ENCODE measurements at regions not wholly inside any gene's neighbourhood (a gene's known extent, or its start where the extent isn't known, plus 50 kb on each side); places are given as distances from the start of the nearest gene placed in this dataset.

GRCh38 chr6:40196135-40196518, 261.9 kb upstream of the MOCS1 start:
- Histone ChIP-seq H4K5ac (ENCODE audit: low read depth, low read length) (no peak overlapping the region), H3K27me3 (ENCODE audit: control insufficient read depth, insufficient read depth, low read length) (no peaks in the 10 kb centered on the region), H3K4me1 (ENCODE audit: control insufficient read depth, insufficient read depth, low read length) (no peaks in the 10 kb centered on the region), H3K9me3 (ENCODE audit: control insufficient read depth, insufficient read depth, low read length) (peaks cover 7% of the 10 kb centered on the region; the same call in 1 of the 2 replicates), H3K9ac (ENCODE audit: low read depth, low read length) (no peak overlapping the region), H3K27ac (ENCODE audit: insufficient read depth, low read length) (no peak overlapping the region), H3K4me2 (ENCODE audit: low read depth, low read length) (no peak overlapping the region), H3K9me1 (ENCODE audit: insufficient read depth, low read length) (no peaks in the 10 kb centered on the region), H3K56ac (ENCODE audit: extremely low read depth, insufficient read depth, low read length) (no peak overlapping the region), H4K8ac (ENCODE audit: low read depth in 2 of 2, low read length in 2 of 2) (no peak overlapping the region), H2AK9ac (replicated peaks; ENCODE audit: low read depth, low read length, poor library complexity) (no peak overlapping the region), H2AFZ (replicated peaks; ENCODE audit: low read length, poor library complexity) (no peak overlapping the region), H2BK5ac (ENCODE audit: low read depth, low read length, poor library complexity, severe bottlenecking) (no peak overlapping the region), H3K4ac (ENCODE audit: low read depth, low read length) (no peak overlapping the region), H3K36me3 (ENCODE audit: control insufficient read depth, insufficient read depth, low read length) (no peaks in the 10 kb centered on the region), H3K79me1 (ENCODE audit: low read depth in 1 of 2, low read length in 2 of 2) (no peaks in the 10 kb centered on the region), H3K14ac (replicated peaks; ENCODE audit: low read depth, low read length) (no peak overlapping the region), H3K23ac (ENCODE audit: low read depth, low read length) (no peak overlapping the region), H2BK15ac (ENCODE audit: low read depth, low read length) (no peak overlapping the region), H4K91ac (ENCODE audit: insufficient read depth, low read depth, low read length) (no peak overlapping the region), H3K4me3 (ENCODE audit: insufficient read depth, low read depth, low read length) (no peak overlapping the region), H2BK120ac (ENCODE audit: low read depth, low read length) (no peak overlapping the region), H4K20me1 (ENCODE audit: insufficient read depth, low read length) (no peaks in the 10 kb centered on the region), H2AK5ac (ENCODE audit: low read depth, low read length) (no peak overlapping the region), H3K18ac (ENCODE audit: low read depth, low read length) (no peak overlapping the region), H2BK20ac (ENCODE audit: low read depth, low read length) (no peak overlapping the region)
- in situ Hi-C loops (cut with MboI; ENCODE audit: low sequenced_read_pairs) (no loop called here), intact Hi-C loops (cut with micrococcal nuclease) (no loop called here), dilution Hi-C loops (cut with HindIII; ENCODE audit: low sequenced_read_pairs, unreplicated experiment) (no loop called here)
- DNase-seq: no peak
- POLR2A ChIA-PET (ENCODE audit: unreplicated experiment): no interaction called here
- no TSS peak for BruUV-seq (replicated peaks)
- no CpG with 5 or more reads among the region's 4 CpGs for WGBS, 2 experiments (ENCODE audit: extremely low coverage in 2 of 2, insufficient read length in 1 of 2)
- ATAC-seq (ENCODE audit: low read depth): no peak
- TF ChIP-seq CEBPB (IDR thresholded peaks at IDR 0.05; ENCODE audit: low read depth, low read length): no peak
- no peak for TF ChIP-seq RFX5 (IDR thresholded peaks at IDR 0.05; ENCODE audit: low read depth, low read length)
- TF ChIP-seq POLR2A (IDR thresholded peaks at IDR 0.05; ENCODE audit: low read depth, low read length): no peak
- CTCF ChIA-PET: no interaction called here

All from IMR-90 (cell line).